Ovary (tissue), 3 donors: ENCODE measurements at regions not wholly inside any gene's neighbourhood (a gene's known extent, or its start where the extent isn't known, plus 50 kb on each side); places are given as distances from the start of the nearest gene placed in this dataset.

Experiments used
- CTCF ChIP-seq, 3 donors: fragments of 450-650 bp in 2 of 3; fragments of 200-600 bp in 1 of 3; IDR thresholded peaks; one replicate each; pipeline versions ENCODE4 v1.5.1 to v1.8.0; 2016 to 2022; ENCODE audit warnings: antibody characterized with exemption in 3 of 3, mild to moderate bottlenecking in 1 of 3
- EP300 ChIP-seq: sonication (generic); formaldehyde crosslinking; IDR thresholded peaks from one replicate; pipeline ENCODE4 v1.6.1; 2017; ENCODE audit warnings: antibody characterized with exemption
- POLR2A ChIP-seq: fragments of 450-650 bp; IDR thresholded peaks from one replicate; pipeline ENCODE4 v1.6.1; 2017; ENCODE audit warnings: antibody characterized with exemption, mild to moderate bottlenecking, moderate library complexity
- donor health status: DM: no; HTN: no; CAD: no.

- TF ChIP-seq CTCF (IDR thresholded peaks at IDR 0.05) (no peak), POLR2A (no peak), EP300 (no peak)
Measured at GRCh38 chr4:181701894-181702293, 541.3 kb upstream of the TENM3 start.
